Islet precursor cell (in vitro differentiated cells): ENCODE measurements at regions not wholly inside any gene's neighbourhood (a gene's known extent, or its start where the extent isn't known, plus 50 kb on each side); places are given as distances from the start of the nearest gene placed in this dataset.
A peak's percentile ranks its signal among the peaks of the same experiment; 100 is the strongest.

Source experiments
- DNase-seq: peaks from one replicate; pipeline ENCODE4 v3.0.0-alpha.2; 2018

- DNase-seq = no peak
These were observed 369.2 kb upstream of the CDH4 start for GRCh38 chr20:60882836-60883235.

- no peak for DNase-seq
These were observed 368.6 kb upstream of the CDH4 start for GRCh38 chr20:60883496-60883895.

- no peak for DNase-seq
These were observed 367.8 kb upstream of the CDH4 start for GRCh38 chr20:60884277-60884676.

- no peak for DNase-seq
These were observed 363.3 kb upstream of the CDH4 start for GRCh38 chr20:60888771-60889170.

- no peak for DNase-seq
These were observed 359.8 kb upstream of the CDH4 start for GRCh38 chr20:60892095-60892813.

GRCh38 chr20:60894091-60894490, 358.0 kb upstream of the CDH4 start:
- DNase-seq = no peak

- DNase-seq = no peak
These were observed 356.5 kb upstream of the CDH4 start for GRCh38 chr20:60895363-60896079.

GRCh38 chr20:60897976-60898375, 354.1 kb upstream of the CDH4 start:
- DNase-seq = no peak

- DNase-seq = no peak
These were observed 352.7 kb upstream of the CDH4 start for GRCh38 chr20:60899320-60899719.

GRCh38 chr20:60900618-60901017, 351.4 kb upstream of the CDH4 start:
- DNase-seq = no peak

- DNase-seq = no peak
These were observed 350.2 kb upstream of the CDH4 start for GRCh38 chr20:60901831-60902230.

GRCh38 chr20:60903325-60903971, 348.6 kb upstream of the CDH4 start:
- DNase-seq = no peak

- no peak for DNase-seq
These were observed 347.3 kb upstream of the CDH4 start for GRCh38 chr20:60904730-60905129.

- DNase-seq = no peak
These were observed 346.1 kb upstream of the CDH4 start for GRCh38 chr20:60905919-60906318.

GRCh38 chr20:60906555-60906954, 345.5 kb upstream of the CDH4 start:
- DNase-seq = no peak

- DNase-seq = no peak
These were observed 338.8 kb upstream of the CDH4 start for GRCh38 chr20:60913298-60913697.

- DNase-seq = peak; percentile 71
These were observed 330.9 kb upstream of the CDH4 start for GRCh38 chr20:60921022-60921622.

GRCh38 chr20:60926831-60927230, 325.2 kb upstream of the CDH4 start:
- no peak for DNase-seq

GRCh38 chr20:60928341-60928740, 323.7 kb upstream of the CDH4 start:
- DNase-seq = no peak

GRCh38 chr20:60930023-60930790, 321.9 kb upstream of the CDH4 start:
- DNase-seq = no peak

GRCh38 chr20:60931696-60932095, 320.4 kb upstream of the CDH4 start:
- DNase-seq = no peak

GRCh38 chr20:60934724-60935123, 317.3 kb upstream of the CDH4 start:
- DNase-seq = no peak

GRCh38 chr20:60935971-60936370, 316.1 kb upstream of the CDH4 start:
- DNase-seq = no peak
